NCI-H226 (cell line): ENCODE measurements at regions not wholly inside any gene's neighbourhood (a gene's known extent, or its start where the extent isn't known, plus 50 kb on each side); places are given as distances from the start of the nearest gene placed in this dataset.

Experiments
- DNase-seq: peaks from one replicate; pipeline ENCODE4 v3.0.0-alpha.2; 2015

DNA sequence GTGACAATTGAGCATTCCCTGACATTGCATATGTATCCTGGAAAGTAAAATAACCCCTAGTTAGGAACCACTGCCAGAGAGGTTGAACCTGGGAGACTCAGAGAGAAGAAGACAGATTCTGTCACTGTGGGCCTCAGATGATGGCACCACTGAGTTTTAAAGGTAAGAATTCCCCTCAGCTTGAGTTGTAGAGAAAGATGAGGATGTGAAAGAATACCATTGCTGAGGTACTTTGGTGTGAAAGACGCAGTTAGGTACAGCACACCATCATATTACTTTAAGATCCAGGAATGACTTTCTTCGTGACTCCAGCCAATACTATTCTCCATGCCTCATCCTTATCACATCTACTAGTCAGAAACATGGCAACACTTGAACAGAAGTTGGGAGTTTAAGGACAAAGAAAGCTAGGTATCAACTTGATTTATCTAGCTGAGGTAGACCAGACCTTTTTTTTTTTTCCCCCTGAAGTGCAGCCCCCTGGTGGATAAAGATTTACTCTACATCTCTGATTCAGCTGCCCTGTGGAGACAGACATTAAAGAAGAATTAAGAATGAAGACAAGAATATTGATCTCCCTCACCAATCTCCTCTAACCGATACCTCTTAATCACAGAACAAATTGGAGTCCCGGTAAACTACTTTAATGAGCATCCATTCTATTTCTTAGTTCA lies 630.5 kb upstream of the FANCL start:
- DNase-seq: no peak

- DNase-seq: no peak
Measured at GRCh38 chr2:58870704-58871103, 629.6 kb upstream of the FANCL start.

GRCh38 chr2:58866946-58867345 lies 625.8 kb upstream of the FANCL start:
- DNase-seq: no peak

DNA sequence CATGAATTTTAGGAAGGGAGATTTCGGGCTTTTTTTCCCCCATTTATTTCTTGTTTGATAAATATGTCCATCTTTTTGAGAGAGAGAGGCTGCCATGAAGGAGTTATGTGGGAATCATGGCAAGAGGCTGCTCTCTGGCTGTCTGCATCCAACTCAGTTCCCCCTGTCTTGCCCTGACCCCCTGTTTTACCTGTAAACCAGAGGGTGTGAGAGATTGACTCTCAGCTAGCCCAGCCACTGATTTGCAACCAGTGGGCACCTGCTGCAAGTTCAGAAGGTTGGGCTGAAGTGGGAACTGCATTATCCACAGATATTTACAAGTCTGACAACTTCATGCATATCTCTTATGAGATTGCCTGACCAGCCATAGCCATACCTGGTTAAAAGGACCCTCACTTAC lies 625.4 kb upstream of the FANCL start:
- no peak for DNase-seq

- no peak for DNase-seq
Measured at GRCh38 chr2:58866040-58866439, 624.9 kb upstream of the FANCL start.

- DNase-seq: no peak
Measured at GRCh38 chr2:58865436-58865835, 624.3 kb upstream of the FANCL start.

- DNase-seq: no peak
Measured at GRCh38 chr2:58862244-58862643, 621.1 kb upstream of the FANCL start.

DNA sequence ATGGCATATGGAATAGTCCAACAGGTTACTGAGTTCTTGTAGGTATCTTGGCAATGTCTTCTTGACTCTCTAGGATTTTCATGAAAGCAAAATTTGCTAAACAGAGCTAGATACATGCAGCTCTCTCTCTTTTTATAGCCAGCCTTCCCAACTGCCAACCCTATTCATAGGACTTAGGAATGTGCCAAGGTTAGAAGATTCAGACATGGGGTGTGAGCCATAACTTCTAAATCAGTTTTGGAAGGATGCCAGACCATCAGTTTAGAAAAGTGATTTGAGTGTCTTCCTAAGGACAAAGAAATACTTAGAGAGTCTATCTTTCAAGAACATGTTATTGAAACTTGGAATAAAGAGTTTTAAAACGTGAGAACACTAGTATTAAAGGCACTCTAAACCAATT lies 619.5 kb upstream of the FANCL start:
- DNase-seq: no peak

GRCh38 chr2:58856100-58856499 lies 615.0 kb upstream of the FANCL start:
- no peak for DNase-seq

GRCh38 chr2:58853420-58853819 lies 612.3 kb upstream of the FANCL start:
- no peak for DNase-seq

- no peak for DNase-seq
Measured at GRCh38 chr2:58852905-58853304, 611.8 kb upstream of the FANCL start.

DNA sequence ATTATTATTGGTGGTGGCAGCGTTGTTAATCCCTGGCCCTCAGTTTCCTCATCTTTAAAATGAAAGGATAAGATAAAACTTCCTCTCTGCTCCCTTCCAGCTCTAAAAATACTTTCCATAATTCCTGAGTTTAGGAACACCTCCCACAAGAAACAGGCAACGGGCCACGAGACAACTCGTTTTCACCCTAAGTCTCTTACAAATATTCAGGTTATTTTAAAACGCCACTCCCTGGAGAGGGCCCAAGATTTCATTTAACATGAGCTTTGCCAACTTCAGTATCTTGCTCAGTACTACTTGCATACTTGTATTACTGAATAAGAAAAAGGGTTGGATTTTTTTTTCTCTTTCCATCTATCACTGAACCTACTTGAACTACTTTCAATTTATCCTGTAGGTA lies 611.1 kb upstream of the FANCL start:
- DNase-seq: no peak

DNA sequence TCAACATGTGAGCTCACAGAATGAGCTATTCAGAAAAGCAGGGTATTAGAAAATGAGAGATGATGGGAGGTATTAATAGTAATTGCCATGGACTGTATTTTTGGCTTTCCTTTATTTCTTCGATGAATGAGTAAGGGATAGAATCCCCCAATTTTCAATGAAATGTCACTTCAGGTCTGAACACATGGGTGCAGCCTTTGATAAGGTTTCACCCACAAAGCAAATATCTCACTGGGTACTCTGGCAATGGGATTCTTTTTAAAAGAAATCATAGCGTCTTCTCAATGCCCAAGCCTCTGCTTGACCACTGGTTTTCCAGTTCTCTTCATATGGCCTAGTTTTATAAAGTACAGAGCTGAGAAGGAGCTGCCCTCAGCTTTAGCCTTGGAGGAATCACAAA lies 610.5 kb upstream of the FANCL start:
- no peak for DNase-seq

- DNase-seq: no peak
Measured at GRCh38 chr2:58845011-58845410, 603.9 kb upstream of the FANCL start.

DNA sequence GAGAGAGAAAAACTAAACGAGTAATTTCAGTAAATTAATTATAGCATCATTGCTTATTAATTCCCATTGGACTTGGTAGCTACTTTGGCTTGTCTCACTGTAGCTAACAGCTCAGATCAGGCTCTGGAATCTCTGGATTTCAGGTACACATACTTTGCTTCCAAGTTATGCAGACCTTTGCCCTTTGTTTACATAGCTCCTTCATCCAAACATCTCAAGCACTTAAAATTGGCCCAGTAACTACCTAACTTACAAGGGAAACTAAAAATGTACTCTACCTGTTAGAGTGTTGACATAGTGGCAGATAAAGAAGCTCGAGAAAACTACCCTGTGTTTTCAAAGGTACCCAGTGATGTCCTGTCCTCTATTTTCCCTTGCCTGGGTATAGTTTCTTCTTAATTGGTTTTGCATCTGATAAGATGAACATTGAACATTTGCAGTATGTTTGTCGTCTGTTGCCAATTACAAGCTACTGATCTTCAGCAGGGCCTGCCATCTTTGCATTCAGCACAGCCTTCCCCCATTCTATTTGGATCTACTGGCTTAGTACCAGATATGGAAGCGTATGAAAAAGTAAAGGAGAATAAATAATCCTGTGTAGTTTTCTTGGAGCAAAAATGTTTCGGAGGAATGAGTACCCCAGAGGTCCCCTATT lies 601.5 kb upstream of the FANCL start:
- no peak for DNase-seq

DNA sequence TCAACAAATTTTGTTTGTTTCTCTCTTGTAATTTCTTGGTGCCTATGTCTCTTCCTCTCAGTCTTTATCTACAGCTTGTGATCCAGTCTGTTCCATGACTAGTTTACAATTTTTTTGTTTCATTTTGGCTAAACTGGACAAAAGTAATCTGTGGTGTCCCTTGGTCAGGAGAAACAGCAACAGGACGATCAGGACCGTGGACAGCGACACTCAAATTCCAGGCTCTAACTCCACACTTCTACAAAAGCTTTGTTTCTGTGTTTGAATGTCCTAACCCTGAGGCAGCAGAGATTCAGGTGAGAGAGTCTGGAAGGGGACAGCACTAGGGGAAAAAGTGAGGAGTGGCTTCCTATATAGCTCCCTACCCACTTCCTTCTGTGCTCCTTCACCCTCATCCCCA lies 593.3 kb upstream of the FANCL start:
- DNase-seq: no peak

DNA sequence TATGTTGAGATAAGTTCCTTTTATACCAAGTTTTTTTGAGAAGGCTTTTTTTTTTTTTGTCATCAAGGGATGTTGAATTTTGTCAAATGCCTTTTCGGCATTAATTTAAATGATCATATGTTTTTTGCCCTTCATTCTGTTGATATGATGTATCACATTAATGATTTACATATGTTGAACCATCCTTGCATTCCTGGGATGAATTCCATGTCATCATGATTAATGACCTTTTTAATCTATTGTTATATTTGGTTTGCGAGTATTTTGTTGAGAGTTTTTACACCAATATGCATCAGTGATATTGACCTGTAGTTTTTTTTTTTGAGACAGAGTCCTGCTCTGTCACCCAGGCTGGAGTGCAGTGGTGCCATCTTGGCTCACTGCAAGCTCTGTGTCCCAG lies 585.7 kb upstream of the FANCL start:
- no peak for DNase-seq

- DNase-seq: no peak
Measured at GRCh38 chr2:58812771-58813344, 571.7 kb upstream of the FANCL start.

GRCh38 chr2:58805126-58805525 lies 564.0 kb upstream of the FANCL start:
- no peak for DNase-seq

GRCh38 chr2:58803192-58803591 lies 562.1 kb upstream of the FANCL start:
- DNase-seq: no peak

DNA sequence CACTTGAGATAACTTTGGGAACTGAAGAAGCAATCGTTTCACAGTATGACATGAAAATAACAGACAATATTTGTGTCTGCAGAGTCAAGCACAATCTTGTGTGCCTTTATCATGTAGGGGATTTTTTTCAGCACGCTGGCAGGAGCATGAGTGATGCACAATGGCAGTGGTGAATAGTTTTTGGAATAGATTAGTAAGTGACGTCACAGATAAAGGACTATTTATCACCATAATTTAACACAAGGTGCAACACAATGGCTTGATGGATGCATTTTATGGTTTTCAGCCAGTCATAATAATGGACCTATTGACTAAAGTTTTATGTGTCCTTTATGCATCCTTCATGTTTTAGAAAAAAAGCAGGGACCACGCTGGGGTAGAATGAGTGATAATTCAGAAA lies 559.8 kb upstream of the FANCL start:
- no peak for DNase-seq

- no peak for DNase-seq
Measured at GRCh38 chr2:58798676-58799208, 557.6 kb upstream of the FANCL start.

DNA sequence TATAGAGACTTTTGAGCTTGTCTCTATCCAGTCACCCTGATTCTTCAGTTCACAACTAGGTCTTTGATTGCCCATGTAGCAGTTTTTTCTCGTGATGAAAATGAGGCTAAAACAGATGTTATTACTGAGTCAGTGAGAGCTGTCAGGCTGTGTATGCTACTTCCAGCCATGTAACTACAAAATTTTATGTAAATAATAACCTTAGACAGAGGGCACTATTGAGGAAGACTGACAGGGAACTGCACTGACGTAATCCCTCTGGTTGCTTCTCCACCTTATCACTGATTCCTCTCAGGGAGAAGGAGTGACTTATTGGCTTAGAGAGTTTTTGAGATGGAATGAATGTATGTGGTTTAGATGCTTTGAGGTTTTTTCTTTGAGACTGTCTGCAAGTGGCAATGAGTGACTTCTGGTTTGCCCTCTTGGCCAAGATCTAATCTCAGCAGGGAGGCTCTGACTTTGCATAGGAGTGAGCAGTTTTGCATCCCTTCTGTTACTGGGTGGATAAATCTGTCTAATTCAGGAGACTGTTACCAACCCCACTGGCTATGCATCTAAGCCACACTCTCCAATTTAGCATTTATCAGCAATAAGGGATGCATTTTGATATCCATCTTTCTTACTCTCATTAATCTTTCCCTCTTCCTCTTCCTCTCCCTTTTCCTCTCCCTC lies 555.2 kb upstream of the FANCL start:
- no peak for DNase-seq

DNA sequence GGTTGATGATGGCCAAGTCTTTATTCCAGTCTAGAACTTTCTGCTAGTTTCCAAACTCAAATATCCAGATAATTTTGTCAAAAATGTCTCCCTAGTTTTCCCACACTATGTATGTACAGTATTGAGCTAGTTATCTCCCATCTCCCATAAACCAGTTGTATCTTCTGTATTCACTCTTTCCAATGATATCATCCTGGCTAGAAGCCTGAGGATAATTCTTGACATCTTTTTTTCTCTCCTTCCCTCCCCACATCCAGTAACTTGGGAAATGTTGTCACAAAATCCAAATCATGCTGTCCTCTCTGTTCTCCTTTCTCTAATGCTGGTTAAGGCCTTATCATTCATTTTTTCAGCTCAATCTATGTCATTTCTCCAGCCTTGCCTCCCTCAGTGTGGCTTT lies 553.8 kb upstream of the FANCL start:
- DNase-seq: no peak
